ENCODE measurements at regions not wholly inside any gene's neighbourhood (a gene's known extent, or its start where the extent isn't known, plus 50 kb on each side); places are given as distances from the start of the nearest gene placed in this dataset.

DNA sequence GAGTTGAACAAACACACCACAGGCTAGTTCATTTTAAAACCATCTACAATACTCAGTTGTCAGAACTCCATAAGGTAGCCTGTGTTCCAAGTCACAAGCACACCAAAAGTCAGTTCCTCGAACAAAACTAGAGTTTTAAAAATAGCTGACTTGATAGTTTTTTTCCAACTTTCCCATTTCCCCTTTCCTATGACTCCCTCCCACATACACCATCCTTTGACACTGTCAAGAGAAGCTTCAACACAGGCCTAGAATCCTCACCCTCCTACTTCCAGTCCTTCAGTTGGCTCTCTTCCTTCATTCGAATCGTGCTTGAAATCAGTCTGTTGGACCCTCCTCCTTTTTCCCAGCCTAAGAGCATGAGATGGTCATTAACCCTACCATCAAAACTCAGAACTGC lies 105.7 kb upstream of the AKIP1 start:
- TF ChIP-seq POLR2A (IDR thresholded peaks at IDR 0.05) = no peak
- TF ChIP-seq, protein P1, sequence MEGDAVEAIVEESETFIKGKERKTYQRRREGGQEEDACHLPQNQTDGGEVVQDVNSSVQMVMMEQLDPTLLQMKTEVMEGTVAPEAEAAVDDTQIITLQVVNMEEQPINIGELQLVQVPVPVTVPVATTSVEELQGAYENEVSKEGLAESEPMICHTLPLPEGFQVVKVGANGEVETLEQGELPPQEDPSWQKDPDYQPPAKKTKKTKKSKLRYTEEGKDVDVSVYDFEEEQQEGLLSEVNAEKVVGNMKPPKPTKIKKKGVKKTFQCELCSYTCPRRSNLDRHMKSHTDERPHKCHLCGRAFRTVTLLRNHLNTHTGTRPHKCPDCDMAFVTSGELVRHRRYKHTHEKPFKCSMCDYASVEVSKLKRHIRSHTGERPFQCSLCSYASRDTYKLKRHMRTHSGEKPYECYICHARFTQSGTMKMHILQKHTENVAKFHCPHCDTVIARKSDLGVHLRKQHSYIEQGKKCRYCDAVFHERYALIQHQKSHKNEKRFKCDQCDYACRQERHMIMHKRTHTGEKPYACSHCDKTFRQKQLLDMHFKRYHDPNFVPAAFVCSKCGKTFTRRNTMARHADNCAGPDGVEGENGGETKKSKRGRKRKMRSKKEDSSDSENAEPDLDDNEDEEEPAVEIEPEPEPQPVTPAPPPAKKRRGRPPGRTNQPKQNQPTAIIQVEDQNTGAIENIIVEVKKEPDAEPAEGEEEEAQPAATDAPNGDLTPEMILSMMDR (IDR thresholded peaks at IDR 0.05) = no peak
